T-cell (primary cell): ENCODE measurements at regions not wholly inside any gene's neighbourhood (a gene's known extent, or its start where the extent isn't known, plus 50 kb on each side); places are given as distances from the start of the nearest gene placed in this dataset.
A peak's percentile ranks its signal among the peaks of the same experiment; 100 is the strongest.

ENCODE experiments used
- ATAC-seq, 4 experiments: fragments of 200-7000 bp in 3 of 4; fragments of 150-1000 bp in 1 of 4; cut with Tn5 transposase; replicated peaks in 1 of 4; 1 replicate in 3 of 4; 2 replicates in 1 of 4; pipeline ENCODE4 v1.10.0; 2021; ENCODE audit warnings: moderate library complexity in 3 of 4, mild to moderate bottlenecking in 2 of 4, moderate number of reproducible peaks in 1 of 4
- CTCF ChIA-PET, 2 donors: fragments of 300-600 bp; sonication (Branson Sonifier 250); formaldehyde crosslinking; loops; one replicate each; lab custom pipeline; 2022; ENCODE audit warnings: antibody characterized with exemption in 2 of 2; lab: Charles Lee
- POLR2A ChIA-PET, 2 donors: fragments of 300-600 bp; sonication (Branson Sonifier 250); formaldehyde crosslinking; loops; one replicate each; lab custom pipeline; 2022; ENCODE audit warnings: antibody characterized with exemption in 2 of 2; lab: Charles Lee
- DNase-seq, 35 experiments: peaks; one replicate each; pipeline versions ENCODE4 v3.0.0 to v3.0.0-alpha.2; 2013 to 2023
- H3K27ac ChIP-seq: one replicate; pipeline ENCODE4 v1.5.1; 2013; ENCODE audit warnings: low read length
- H3K27me3 ChIP-seq, 2 experiments: replicated peaks in 1 of 2; 1 replicate in 1 of 2; 2 replicates in 1 of 2; pipeline versions ENCODE4 v1.6.1 to v1.7.0; 2013; ENCODE audit warnings: low read length in 1 of 2, mixed read lengths in 1 of 2; ENCODE audit not compliant: control insufficient read depth in 2 of 2, insufficient read depth in 2 of 2; ENCODE audit errors: extremely low read depth in 1 of 2
- H3K36me3 ChIP-seq, 2 donors: 1 replicate in 1 of 2; 2 replicates in 1 of 2; pipeline versions ENCODE4 v1.6.1 to v1.7.0; 2013; ENCODE audit warnings: low read length in 1 of 2; ENCODE audit not compliant: control insufficient read depth in 2 of 2, insufficient read depth in 1 of 2; ENCODE audit errors: extremely low read depth in 1 of 2
- H3K4me1 ChIP-seq, 2 experiments: 1 replicate in 1 of 2; 2 replicates in 1 of 2; pipeline versions ENCODE4 v1.6.1 to v1.7.0; 2013; ENCODE audit warnings: low read length in 2 of 2, mixed read lengths in 1 of 2; ENCODE audit not compliant: insufficient read depth in 2 of 2, control insufficient read depth in 1 of 2; ENCODE audit errors: extremely low read depth in 1 of 2
- H3K4me3 ChIP-seq, 2 donors: 1 replicate in 1 of 2; 2 replicates in 1 of 2; pipeline versions ENCODE4 v1.5.1 to v1.7.0; 2013; ENCODE audit warnings: mild to moderate bottlenecking in 2 of 2, low read length in 1 of 2, moderate library complexity in 1 of 2; ENCODE audit not compliant: control insufficient read depth in 1 of 2; ENCODE audit errors: extremely low read depth in 1 of 2
- H3K9me3 ChIP-seq: 2 replicates; pipeline ENCODE4 v1.7.0; 2013
- H3K27ac Mint-ChIP-seq, 2 donors: one replicate each; pipeline ENCODE4 v1.8.0; 2020 to 2021; ENCODE audit warnings: mild to moderate bottlenecking in 2 of 2, mixed read lengths in 2 of 2
- H3K27me3 Mint-ChIP-seq, 2 donors: one replicate each; pipeline ENCODE4 v1.8.0; 2021 to 2022; ENCODE audit warnings: mixed read lengths in 2 of 2
- H3K36me3 Mint-ChIP-seq: one replicate; pipeline ENCODE4 v1.8.0; 2021; ENCODE audit warnings: mixed read lengths
- H3K4me1 Mint-ChIP-seq, 3 donors: one replicate each; pipeline ENCODE4 v1.8.0; 2020 to 2022; ENCODE audit warnings: mixed read lengths in 3 of 3, mild to moderate bottlenecking in 1 of 3
- H3K4me3 Mint-ChIP-seq, 3 donors: one replicate each; pipeline ENCODE4 v1.8.0; 2020 to 2022; ENCODE audit warnings: mild to moderate bottlenecking in 3 of 3, mixed read lengths in 3 of 3, moderate library complexity in 3 of 3
- H3K9me3 Mint-ChIP-seq, 3 donors: one replicate each; pipeline ENCODE4 v1.8.0; 2020 to 2022; ENCODE audit warnings: mixed read lengths in 3 of 3
- WGBS: methylation state at CpG from one replicate; pipeline ENCODE4 v1.1.5; 2013; ENCODE audit warnings: missing lambda C conversion rate; ENCODE audit not compliant: insufficient coverage; 5-methylcytosine and 5-hydroxymethylcytosine counted together

DNA sequence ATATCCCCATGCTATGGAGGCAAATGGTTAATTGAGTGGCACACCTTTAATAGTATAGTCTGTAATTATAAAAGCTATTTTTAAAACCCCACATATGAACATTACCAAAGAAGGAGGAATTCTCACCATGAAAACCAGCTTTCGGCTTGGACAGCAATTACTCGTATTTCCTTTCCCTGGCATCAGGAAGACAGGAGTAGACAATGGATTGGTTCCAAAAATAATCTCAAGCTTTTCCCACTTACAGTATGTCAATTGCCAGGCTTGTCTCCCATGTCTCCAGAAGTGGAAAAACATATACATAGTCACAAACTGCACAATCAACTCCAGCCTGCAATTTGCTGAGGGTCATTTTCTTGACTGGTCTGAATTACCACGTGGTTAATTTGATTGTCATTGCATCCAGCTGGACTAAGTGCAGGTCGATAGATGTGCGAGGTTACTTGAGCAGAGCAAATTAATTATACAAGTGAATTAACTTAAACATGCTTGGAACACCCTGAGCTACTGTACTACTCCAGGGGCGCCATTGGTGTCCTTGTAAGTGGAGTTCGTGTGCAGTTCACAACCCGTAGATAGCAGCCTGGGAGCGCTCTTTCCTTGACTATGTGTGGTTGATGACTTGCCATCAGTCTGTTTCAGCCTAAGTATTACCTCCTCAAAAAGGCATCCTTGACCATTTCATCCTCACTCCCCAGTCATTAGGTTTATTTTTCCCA, 124.3 kb upstream of the PELI1 start:
- WGBS = 71% methylated on average over 1 of the region's 9 CpGs
- no peaks in the 10 kb centered on the region for H3K27me3 Mint-ChIP-seq
- ChIA-PET CTCF (interaction anchor here in 1 of 2 donors (0.9 kb wide), 1 partner anchor 60 kb away, joined by 4 read pairs; no protein-coding TSS in a partner anchor), POLR2A (interaction anchor here in 1 of 2 donors (1.0 kb wide), 1 partner anchor 8 kb away, joined by 4 read pairs; no protein-coding TSS in a partner anchor)
- no peak overlapping the region for H3K4me3 Mint-ChIP-seq
- DNase-seq (no peak), ATAC-seq (no peak)
- Histone ChIP-seq H3K9me3 (no peaks in the 10 kb centered on the region), H3K27me3 (peaks cover 0 to 2% of the 10 kb centered on the region in 2 experiments), H3K36me3 (no peaks in the 10 kb centered on the region), H3K4me1 (peaks cover 6 to 7% of the 10 kb centered on the region in 2 experiments), H3K4me3 (no peak overlapping the region), H3K27ac (no peak overlapping the region)
- H3K4me1 Mint-ChIP-seq = peaks cover 7 to 10% (median 9%) of the 10 kb centered on the region in 3 donors
- H3K9me3 Mint-ChIP-seq = peaks cover 6 to 8% (median 8%) of the 10 kb centered on the region in 3 donors
- H3K27ac Mint-ChIP-seq = no peak overlapping the region
- peaks cover 4% of the 10 kb centered on the region for H3K36me3 Mint-ChIP-seq

DNA sequence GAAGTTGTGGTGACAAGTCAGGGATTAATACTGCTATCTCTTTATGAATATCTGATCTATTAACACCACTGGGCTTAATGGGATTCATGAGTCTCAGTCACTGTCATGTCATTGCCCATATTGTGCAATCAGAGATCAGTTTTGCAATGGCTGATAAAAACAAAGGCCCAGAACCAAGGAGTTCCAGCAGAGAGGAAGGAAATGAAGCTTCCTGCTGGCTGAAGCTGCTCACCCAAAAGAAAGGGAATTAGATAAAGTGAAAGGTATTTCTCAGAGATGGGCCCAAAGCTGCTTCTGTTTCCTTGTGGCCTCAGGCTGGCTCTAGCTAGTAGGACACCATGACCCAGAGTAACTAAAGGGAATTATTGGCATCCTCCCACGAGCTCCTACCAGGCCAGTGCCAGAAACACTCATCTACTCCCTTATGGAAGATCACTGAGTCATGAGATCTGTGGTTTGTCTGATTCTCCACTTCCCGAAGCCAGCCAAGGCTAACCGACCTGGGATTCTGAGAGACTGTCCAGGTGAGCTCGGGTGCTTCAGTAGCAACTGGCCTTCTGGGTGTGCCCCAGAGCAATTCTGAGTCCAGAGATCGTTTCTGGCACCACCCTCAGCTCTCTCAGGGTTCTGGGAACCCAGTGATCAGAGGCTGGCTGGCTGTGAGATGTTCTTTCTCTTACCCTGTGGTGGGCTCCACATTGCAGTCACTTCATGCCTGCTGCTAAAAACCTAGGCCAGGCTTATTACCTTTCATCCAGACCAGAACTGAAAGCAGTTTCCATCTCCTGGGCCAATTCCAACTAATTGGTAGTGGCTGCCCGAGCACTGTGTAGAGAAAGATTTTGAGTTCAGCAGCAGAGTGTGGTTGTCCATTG, 129.5 kb upstream of the PELI1 start:
- Histone ChIP-seq H3K36me3 (no peaks in the 10 kb centered on the region), H3K27me3 (no peaks in the 10 kb centered on the region), H3K27ac (no peak overlapping the region), H3K4me1 (peaks cover 10 to 13% of the 10 kb centered on the region in 2 experiments), H3K9me3 (no peaks in the 10 kb centered on the region), H3K4me3 (no peak overlapping the region)
- H3K4me3 Mint-ChIP-seq = no peak overlapping the region
- no peaks in the 10 kb centered on the region for H3K27me3 Mint-ChIP-seq
- H3K36me3 Mint-ChIP-seq = peaks cover 4% of the 10 kb centered on the region
- H3K27ac Mint-ChIP-seq = peak overlapping the region; percentile 25 to 34
- no peak for ATAC-seq
- 68% methylated on average over 4 of the region's 6 CpGs for WGBS
- peaks cover 20 to 30% (median 21%) of the 10 kb centered on the region in 3 donors for H3K4me1 Mint-ChIP-seq
- peaks cover 6 to 8% (median 8%) of the 10 kb centered on the region in 3 donors for H3K9me3 Mint-ChIP-seq
- ChIA-PET POLR2A (no interaction called here), CTCF (no interaction called here)
- no peak for DNase-seq

DNA sequence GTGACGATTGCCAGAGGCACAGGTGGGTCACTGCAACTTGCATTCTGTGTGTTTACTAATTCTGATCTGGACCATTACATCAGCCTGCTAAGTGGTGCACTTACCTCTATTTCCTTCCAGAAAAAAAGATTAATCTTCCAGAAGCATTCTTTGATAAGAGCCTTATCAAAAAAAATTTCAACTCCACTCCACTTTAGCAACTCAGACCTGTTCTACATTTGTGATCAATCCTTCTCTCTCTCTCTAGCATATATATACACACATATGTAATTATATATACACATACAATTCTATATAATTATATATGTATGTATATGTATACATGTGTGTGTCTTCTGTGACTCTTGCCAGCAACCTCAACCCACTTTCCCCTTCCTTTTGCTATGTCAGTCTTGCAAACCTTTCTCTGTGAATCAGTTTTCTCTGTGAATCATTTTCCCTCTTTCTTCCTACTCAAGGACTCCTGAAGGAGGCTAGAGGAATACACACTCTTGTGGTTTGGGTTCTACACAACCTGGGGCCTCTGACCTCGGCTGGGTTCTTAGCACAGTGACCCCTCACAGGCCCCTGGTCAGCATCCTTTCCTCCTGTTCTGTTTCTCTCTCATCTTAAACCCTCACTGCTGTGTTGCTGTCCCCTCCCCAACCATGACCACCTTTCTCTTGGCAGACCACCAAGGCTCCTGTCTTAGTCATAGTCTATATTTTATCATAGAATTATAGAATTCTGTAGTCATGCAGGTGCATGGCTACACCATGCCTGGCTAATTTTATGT, 130.4 kb upstream of the PELI1 start:
- Mint-ChIP-seq H3K27me3 (no peaks in the 10 kb centered on the region), H3K36me3 (peaks cover 4% of the 10 kb centered on the region), H3K9me3 (peaks cover 6 to 8% (median 8%) of the 10 kb centered on the region in 3 donors), H3K4me1 (peaks cover 20 to 30% (median 21%) of the 10 kb centered on the region in 3 donors), H3K27ac (peak overlapping the region; percentile 3 to 16), H3K4me3 (no peak overlapping the region)
- Histone ChIP-seq H3K27ac (no peak overlapping the region), H3K4me1 (peaks cover 10 to 13% of the 10 kb centered on the region in 2 experiments), H3K27me3 (no peaks in the 10 kb centered on the region), H3K4me3 (no peak overlapping the region), H3K36me3 (no peaks in the 10 kb centered on the region), H3K9me3 (no peaks in the 10 kb centered on the region)
- POLR2A ChIA-PET = no interaction called here
- DNase-seq (no peak), ATAC-seq (no peak)
- no CpG with 5 or more reads among the region's 2 CpGs for WGBS
- CTCF ChIA-PET = no interaction called here

DNA sequence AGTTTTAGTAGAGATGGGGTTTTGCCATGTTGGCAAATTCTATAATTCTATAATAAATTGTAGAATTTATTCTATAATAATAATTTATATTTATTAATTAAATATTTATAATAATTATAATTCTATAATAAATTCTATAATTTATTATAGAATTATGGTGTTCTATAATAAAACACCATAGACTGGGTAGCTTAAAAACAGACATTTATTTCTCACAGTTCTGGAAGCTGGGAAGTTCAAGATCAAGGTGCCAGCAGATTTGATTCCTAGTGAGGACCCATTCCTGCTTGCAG, 130.9 kb upstream of the PELI1 start:
- Histone ChIP-seq H3K9me3 (no peaks in the 10 kb centered on the region), H3K4me3 (no peak overlapping the region), H3K36me3 (no peaks in the 10 kb centered on the region), H3K4me1 (peaks cover 10 to 13% of the 10 kb centered on the region in 2 experiments), H3K27ac (no peak overlapping the region), H3K27me3 (no peaks in the 10 kb centered on the region)
- ChIA-PET CTCF (interaction anchor here in 1 of 2 donors (0.6 kb wide), 1 partner anchor 37 kb away, joined by 3 read pairs; no protein-coding TSS in a partner anchor), POLR2A (no interaction called here)
- DNase-seq = no peak
- Mint-ChIP-seq H3K9me3 (peaks cover 6 to 7% (median 7%) of the 10 kb centered on the region in 3 donors), H3K36me3 (peaks cover 4% of the 10 kb centered on the region), H3K4me3 (no peak overlapping the region), H3K27ac (no peak overlapping the region), H3K4me1 (peaks cover 20 to 30% (median 21%) of the 10 kb centered on the region in 3 donors), H3K27me3 (no peaks in the 10 kb centered on the region)
- no peak for ATAC-seq

DNA sequence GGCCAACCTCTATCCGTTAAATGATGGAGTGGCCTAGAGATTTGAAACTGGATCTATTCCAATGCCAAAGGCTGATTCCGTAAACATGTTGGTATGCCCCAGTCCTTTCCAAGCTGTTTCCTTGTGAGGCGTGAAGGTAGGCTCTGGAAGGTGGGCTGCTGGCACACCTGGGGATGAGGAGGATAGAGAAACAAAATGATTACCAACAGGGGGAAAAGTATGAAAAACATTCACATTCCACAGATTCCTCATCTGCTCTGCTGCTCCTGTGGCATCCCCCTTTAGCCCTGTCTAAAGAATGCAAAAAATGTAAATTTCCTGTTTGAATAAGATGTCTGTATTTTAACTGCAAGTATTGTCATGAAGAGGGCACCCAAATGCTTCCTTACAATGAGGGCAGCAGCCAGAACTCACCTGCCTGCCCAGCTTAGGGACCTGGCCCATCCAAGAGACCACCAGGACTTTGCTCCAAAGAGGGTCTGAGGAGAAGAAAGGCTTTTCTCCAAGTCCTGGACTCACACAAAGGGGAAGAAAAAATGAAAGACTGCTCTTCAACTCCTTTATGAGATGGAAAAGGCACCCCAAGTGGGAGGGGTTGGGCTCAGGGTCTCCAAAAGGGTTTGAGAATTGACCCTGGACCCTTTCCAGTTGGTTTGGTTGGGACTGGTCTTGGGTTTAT, 132.3 kb upstream of the PELI1 start:
- CTCF ChIA-PET = no interaction called here
- Mint-ChIP-seq H3K36me3 (no peaks in the 10 kb centered on the region), H3K4me1 (peaks cover 20 to 30% (median 21%) of the 10 kb centered on the region in 3 donors), H3K9me3 (no peaks in the 10 kb centered on the region), H3K27ac (no peak overlapping the region), H3K27me3 (no peaks in the 10 kb centered on the region), H3K4me3 (no peak overlapping the region)
- Histone ChIP-seq H3K36me3 (no peaks in the 10 kb centered on the region), H3K9me3 (no peaks in the 10 kb centered on the region), H3K27me3 (no peaks in the 10 kb centered on the region), H3K4me1 (peaks cover 10 to 13% of the 10 kb centered on the region in 2 experiments), H3K27ac (no peak overlapping the region), H3K4me3 (no peak overlapping the region)
- no peak for ATAC-seq
- no peak for DNase-seq
- WGBS = 100% methylated on average over 2 of the region's 3 CpGs
- POLR2A ChIA-PET = no interaction called here
